IPS-NIHi7 (cell line): ENCODE measurements at regions not wholly inside any gene's neighbourhood (a gene's known extent, or its start where the extent isn't known, plus 50 kb on each side); places are given as distances from the start of the nearest gene placed in this dataset.

Source experiments
- DNase-seq: peaks from one replicate; pipeline ENCODE4 v3.0.0; 2012; ENCODE audit warnings: mixed read lengths; ENCODE audit errors: extremely low spot score

- DNase-seq = no peak
Measured at GRCh38 chr18:3358310-3358709, 91.7 kb upstream of the TGIF1 start.

GRCh38 chr18:3360211-3360610 is 89.8 kb upstream of the TGIF1 start:
- peak; percentile 72 for DNase-seq

- no peak for DNase-seq
Measured at GRCh38 chr18:3367491-3368091, 82.4 kb upstream of the TGIF1 start.

- DNase-seq = no peak
Measured at GRCh38 chr18:3368193-3368592, 81.8 kb upstream of the TGIF1 start.

GRCh38 chr18:3379685-3380084 is 70.3 kb upstream of the TGIF1 start:
- no peak for DNase-seq

- DNase-seq = no peak
Measured at GRCh38 chr18:3380384-3380961, 69.5 kb upstream of the TGIF1 start.

GRCh38 chr18:3383381-3383915 is 66.5 kb upstream of the TGIF1 start:
- no peak for DNase-seq

GRCh38 chr18:3384664-3385563 is 65.1 kb upstream of the TGIF1 start:
- DNase-seq = no peak

- DNase-seq = no peak
Measured at GRCh38 chr18:3388323-3388722, 61.6 kb upstream of the TGIF1 start.

GRCh38 chr18:3388980-3389379 is 61.0 kb upstream of the TGIF1 start:
- no peak for DNase-seq

GRCh38 chr18:3389977-3390376 is 60.0 kb upstream of the TGIF1 start:
- DNase-seq = no peak

GRCh38 chr18:3391704-3392466 is 58.1 kb upstream of the TGIF1 start:
- no peak for DNase-seq

- DNase-seq = no peak
Measured at GRCh38 chr18:3392467-3392855, 57.5 kb upstream of the TGIF1 start.

- DNase-seq = no peak
Measured at GRCh38 chr18:3394648-3395047, 55.3 kb upstream of the TGIF1 start.

GRCh38 chr18:3395466-3395865 is 54.5 kb upstream of the TGIF1 start:
- no peak for DNase-seq

- no peak for DNase-seq
Measured at GRCh38 chr18:3397031-3397750, 52.8 kb upstream of the TGIF1 start.

GRCh38 chr18:3397786-3398185 is 52.2 kb upstream of the TGIF1 start:
- no peak for DNase-seq
